ENCODE measurements at regions not wholly inside any gene's neighbourhood (a gene's known extent, or its start where the extent isn't known, plus 50 kb on each side); places are given as distances from the start of the nearest gene placed in this dataset.

- TF ChIP-seq CTCF (conservative IDR thresholded peaks at IDR 0.05; ENCODE audit: low read length) (no peak), EZH2phosphoT487 (IDR thresholded peaks at IDR 0.05; ENCODE audit: borderline replicate concordance) (no peak)
Observed at GRCh38 chr9:135347461-135347860, 132.1 kb upstream of the PPP1R26 start.

Data from Loucy (cell line).